Ureter (tissue), 1 donor: ENCODE measurements at regions not wholly inside any gene's neighbourhood (a gene's known extent, or its start where the extent isn't known, plus 50 kb on each side); places are given as distances from the start of the nearest gene placed in this dataset.
"Not testable (repeated sequence)": the region's sequence is repeated elsewhere in the genome, so short reads cannot be mapped to it uniquely, and the experiment has no call there.

Experiments
- DNase-seq: peaks from one replicate; pipeline ENCODE4 v3.0.0-alpha.2; 2020; ENCODE audit warnings: low spot score
- donor health status: DM: yes; HTN: yes; CAD: no.

- no peak for DNase-seq
These were observed 357.0 kb upstream of the TMEFF2 start for GRCh38 chr2:192551760-192552159.

- no peak for DNase-seq
These were observed 351.8 kb upstream of the TMEFF2 start for GRCh38 chr2:192546565-192546964.

DNA sequence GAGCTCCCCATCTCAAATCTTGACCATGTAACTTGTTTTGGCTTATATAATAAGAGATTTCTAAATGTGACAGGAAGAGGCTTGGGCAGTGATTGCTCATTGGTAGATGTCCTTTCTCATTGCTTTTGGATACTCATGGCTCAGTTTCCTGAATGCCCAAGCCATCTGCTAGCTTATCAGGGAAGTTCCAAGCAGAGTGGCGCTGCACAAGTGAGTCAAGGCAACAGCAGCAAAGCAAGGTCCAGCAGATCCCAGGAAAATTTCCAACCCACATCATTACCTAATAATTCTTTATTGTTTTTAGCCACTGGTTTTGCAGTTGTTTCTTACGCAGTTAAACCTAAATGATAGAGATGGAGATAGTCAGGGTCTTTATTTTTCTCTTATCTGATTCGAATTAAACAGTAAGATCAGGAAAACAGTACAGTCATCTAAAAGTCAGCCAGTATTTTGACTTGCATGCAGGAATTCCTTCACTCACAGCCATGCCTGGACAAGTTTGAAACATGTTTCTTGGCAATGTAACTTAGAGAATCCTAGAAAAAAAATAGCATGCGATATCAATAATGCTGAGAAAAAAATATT, 349.7 kb upstream of the TMEFF2 start:
- no peak for DNase-seq

DNA sequence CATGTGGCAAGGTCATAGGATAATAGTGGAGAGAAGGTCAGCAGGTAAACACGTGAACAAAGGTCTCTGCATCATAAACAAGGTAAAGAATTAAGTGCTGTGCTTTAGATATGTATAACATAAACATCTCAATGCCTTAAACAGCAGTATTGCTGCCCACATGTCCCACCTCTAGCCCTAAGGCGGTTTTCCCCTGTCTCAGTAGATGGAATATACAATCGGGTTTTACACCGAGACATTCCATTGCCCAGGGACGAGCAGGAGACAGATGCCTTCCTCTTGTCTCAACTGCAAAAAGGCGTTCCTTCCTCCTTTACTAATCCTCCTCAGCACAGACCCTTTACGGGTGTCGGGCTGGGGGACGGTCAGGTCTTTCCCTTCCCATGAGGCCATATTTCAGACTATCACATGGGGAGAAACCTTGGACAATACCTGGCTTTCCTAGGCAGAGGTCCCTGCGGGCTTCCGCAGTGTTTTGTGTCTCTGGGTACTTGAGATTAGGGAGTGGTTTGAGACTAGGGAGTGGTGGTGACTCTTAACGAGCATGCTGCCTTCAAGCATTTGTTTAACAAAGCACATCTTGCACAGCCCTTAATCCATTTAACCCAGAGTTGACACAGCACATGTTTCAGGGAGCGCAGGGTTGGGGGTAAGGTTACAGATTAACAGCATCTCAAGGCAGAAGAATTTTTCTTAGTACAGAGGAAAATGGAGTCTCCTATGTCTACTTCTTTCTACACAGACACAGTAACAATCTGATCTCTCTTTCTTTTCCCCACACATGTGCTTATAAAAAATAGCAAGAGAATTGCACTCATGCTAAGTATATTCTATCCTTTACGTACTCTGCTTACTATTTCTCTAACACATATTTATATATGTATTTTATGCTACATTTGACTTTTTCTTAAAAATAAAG, 347.7 kb upstream of the TMEFF2 start:
- DNase-seq: not testable (repeated sequence)

- no peak for DNase-seq
These were observed 344.6 kb upstream of the TMEFF2 start for GRCh38 chr2:192539306-192539705.

DNA sequence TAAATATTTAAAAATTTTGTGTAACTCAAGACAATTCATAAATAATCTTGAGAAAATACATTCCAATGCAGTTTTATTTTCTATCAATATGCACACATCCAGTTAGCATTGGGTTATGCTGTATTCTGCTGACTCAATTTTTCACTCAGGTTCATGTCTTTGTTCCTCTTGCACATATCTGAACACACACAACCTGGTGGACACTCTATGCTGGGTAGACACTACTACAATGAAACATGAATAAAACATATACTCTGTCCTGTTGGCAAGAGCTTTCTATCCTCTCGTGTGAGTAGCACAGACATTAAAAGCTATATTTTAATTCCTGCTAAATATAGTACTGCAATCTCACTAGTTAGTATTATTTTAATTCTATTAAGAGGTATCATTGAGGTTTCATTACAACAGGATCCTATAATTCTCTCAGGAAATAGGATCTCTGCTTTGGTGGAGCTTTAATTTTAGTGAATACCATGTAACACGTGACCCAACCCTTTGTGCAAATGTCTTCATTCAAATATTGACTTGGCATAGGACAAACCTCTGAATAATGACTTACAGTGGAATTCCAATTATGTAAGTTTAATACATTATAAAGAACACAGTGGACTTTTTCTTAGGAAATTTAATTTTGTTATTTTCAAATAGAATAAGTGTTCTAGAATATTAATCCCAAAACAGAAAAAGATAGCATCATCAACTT, 342.3 kb upstream of the TMEFF2 start:
- no peak for DNase-seq

DNA sequence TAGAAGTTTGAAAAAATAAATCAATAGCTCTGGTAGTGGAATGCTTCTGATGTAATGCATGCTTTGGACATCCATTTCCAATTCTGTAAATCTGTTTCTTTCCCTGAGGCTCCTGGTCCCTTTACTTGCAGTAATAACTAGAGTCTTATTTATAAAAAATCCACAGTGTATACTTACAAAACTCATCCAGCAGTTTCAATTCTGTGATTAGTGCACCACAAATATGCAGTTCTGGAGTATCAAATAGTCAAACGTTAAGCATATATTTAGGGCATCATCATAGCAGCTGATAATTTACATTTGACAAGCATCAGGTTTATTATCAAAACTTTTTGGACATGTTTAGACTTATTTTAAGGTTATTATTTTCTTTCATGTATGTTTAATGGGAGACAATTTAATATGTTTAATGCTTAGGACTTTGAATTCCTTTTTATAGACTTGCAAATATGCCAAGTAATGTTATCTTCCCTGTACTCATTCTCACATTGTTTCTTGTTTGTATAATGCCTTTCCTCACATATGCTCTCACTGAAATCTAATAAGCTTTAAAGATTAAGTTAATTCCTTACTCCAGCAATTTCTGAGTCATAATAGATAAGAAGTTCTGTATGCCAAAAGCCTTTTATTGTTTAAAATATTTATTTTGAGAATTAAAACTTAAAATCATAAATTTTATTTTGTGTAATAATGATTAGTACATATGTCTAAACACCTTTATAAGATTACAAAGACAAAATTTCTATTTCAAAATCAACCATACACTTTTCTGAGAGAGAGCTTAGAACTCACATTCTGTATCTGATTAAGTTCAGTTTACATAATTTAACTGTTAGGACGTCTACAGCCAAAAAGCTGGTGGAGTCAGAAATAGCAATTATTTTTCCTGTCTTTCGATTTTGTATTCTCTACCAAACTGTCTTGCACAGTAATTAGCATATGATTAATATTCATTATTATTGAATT, 341.5 kb upstream of the TMEFF2 start:
- no peak for DNase-seq

DNA sequence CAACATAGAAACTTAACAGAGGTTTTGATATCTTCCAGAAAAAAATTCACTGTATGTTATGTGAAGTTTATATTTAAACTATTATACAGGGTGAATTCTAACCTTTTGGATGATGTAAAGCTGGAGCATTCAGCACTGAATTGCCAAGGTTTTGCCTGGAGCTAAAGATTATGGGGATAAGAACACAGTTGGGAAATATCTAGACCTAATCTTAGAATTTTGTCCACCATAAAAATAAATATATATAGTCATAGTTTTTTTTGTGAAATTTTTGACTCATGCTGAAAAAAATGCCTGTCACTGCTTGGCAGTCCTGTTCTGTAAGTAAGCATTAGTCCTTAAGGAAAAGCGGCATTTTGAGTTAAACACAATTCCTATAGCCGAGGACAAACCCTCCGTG, 339.3 kb upstream of the TMEFF2 start:
- DNase-seq: no peak

GRCh38 chr2:192524642-192525251, 330.0 kb upstream of the TMEFF2 start:
- DNase-seq: not testable (repeated sequence)

- not testable (repeated sequence) for DNase-seq
These were observed 329.5 kb upstream of the TMEFF2 start for GRCh38 chr2:192524214-192524613.

GRCh38 chr2:192515937-192516336, 321.2 kb upstream of the TMEFF2 start:
- DNase-seq: no peak

DNA sequence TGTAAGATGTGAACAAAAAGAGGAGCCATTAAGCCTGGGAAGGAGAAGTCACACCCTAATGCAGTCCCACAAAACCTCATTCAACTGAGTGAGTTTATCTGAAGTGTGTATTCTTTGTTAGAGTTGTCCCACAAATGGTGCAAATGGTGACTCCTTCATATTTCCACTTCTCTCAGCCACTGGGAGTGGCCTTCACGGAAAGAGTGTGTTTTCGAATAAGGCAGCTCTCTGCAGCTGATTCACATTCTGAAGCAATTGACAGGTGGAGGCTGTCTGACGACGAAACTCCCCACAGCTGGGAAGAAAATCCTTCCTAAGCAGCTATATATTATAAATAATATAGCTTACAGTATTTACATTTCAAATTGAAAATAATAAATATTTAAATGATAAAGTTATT, 318.8 kb upstream of the TMEFF2 start:
- no peak for DNase-seq

DNA sequence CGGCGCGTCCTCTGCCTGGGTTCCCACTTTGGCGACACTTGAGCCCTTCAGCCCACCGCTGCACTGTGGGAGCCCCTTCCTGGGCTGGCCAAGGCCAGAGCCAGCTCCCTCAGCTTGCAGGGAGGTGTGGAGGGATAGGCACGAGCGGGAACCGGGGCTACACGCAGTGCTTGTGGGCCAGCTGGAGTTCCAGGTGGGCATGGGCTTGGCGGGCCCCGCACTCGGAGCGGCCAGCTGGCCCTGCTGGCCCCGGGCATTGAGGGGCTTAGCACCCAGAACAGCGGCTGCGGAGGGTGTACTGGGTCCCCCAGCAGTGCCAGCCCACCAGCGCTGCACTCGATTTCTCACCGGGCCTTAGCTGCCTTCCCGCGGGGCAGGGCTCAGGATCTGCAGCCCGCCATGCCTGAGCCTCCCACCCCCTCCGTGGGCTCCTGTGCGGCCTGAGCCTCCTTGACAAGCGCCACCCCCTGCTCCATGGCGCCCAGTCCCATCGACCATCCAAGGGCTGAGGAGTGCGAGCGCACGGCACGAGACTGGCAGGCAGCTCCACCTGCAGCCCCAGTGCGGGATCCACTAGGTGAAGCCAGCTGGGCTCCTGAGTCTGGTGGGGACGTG, 313.2 kb upstream of the TMEFF2 start:
- DNase-seq: not testable (repeated sequence)

- no peak for DNase-seq
These were observed 305.9 kb upstream of the TMEFF2 start for GRCh38 chr2:192500550-192501200.

DNA sequence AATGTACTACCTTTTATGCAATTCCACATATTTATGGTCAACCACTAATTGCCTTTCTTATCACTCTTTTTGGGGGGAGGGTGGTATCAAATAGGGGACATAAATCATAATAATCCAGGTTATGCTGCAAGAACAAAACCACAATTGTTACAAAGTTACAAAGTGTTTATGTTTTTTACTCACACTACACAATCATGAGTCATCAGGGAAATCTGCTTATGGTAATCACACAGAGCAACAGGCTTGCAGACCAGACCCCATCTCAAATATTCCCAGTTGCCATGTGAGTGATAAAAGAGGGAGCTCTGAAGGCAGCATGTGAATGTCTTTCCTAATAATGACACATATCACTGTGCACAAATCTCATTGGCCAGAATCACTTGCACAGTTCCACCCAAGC, 304.7 kb upstream of the TMEFF2 start:
- no peak for DNase-seq

GRCh38 chr2:192498747-192499146, 304.0 kb upstream of the TMEFF2 start:
- no peak for DNase-seq

DNA sequence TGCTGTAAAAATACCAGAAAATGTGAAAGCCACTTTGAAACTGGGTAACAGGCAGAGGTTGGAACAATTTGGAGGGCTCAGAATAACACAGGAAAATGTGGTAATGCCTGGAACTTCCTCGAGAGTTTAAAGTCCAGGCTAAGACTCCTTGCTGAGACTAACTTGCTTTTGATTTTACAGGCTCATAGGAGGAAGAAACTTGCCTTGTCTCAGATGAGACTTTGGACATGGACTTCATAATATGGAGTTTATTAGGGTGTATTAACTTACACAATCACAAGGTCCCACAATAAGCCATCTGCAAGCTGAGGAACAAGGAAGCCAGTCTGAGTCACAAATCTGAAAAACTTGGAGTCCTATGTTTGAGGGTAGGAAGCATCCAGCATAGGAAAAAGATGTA, 293.4 kb upstream of the TMEFF2 start:
- DNase-seq: not testable (repeated sequence)

GRCh38 chr2:192487636-192488035, 292.9 kb upstream of the TMEFF2 start:
- no peak for DNase-seq

- no peak for DNase-seq
These were observed 290.2 kb upstream of the TMEFF2 start for GRCh38 chr2:192484903-192485302.

DNA sequence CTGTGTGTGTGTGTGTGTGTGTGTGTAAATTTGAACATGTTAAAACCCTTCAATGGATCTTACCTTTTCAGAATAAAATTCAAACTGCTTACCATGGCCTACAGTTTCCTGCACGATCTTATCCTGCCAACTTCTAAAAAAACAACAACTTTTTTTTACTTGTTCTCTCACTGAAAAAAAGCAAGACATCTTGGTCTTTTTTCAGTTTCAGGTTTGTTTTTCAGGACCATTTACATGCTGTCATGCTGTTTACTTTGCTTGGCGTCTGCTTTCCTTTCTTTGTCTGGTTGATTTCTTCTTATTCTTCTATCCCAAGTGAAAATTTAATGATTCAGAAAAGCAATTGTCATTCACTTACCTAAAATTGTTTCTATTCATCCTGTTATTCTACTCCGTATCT, 286.3 kb upstream of the TMEFF2 start:
- no peak for DNase-seq
